A549 (cell line): ENCODE measurements at regions not wholly inside any gene's neighbourhood (a gene's known extent, or its start where the extent isn't known, plus 50 kb on each side); places are given as distances from the start of the nearest gene placed in this dataset.

Experiments used
- EP300 ChIP-seq, 2 experiments: fragments of >200 bp; sonication (Bioruptor Twin); formaldehyde crosslinking; IDR thresholded peaks; 2 replicates in 1 of 2; 3 replicates in 1 of 2; pipeline ENCODE4 v1.6.1; 2016 to 2017
- JUN ChIP-seq, 2 experiments: fragments of >200 bp; sonication (Bioruptor Twin); formaldehyde crosslinking; IDR thresholded peaks; 2 replicates in 1 of 2; 3 replicates in 1 of 2; pipeline ENCODE4 v1.6.1; 2016 to 2017
- POLR2AphosphoS2 ChIP-seq: conservative IDR thresholded peaks from 2 replicates; pipeline ENCODE4 v1.6.1; 2012; ENCODE audit warnings: low read length, improper control_type of control experiment, inconsistent platforms

DNA sequence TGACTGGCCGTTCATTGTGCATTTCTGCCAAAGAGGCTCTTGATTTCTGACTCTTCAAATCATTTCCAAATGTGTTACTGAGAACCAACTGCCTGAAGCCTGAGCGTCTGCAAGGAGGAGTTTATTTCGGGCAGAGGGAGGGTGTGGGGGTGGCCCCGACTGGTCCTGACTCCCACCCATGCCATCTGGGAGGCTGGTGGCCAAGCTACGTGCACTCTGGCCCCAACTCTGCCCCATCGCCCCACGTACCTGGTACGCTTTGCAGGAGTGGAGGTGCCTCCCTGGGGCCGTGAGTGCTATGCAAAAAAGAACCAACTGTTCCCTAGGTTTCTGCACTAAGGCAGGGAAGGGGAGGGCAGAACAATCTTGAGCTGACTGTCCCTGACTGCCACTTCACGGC is 846.8 kb downstream of the BRD1 start:
- TF ChIP-seq POLR2AphosphoS2 (no peak), EP300 (IDR thresholded peaks at IDR 0.05) (no peak), JUN (IDR thresholded peaks at IDR 0.05) (no peak)
